Right lobe of liver (tissue), 4 donors: ENCODE measurements at regions not wholly inside any gene's neighbourhood (a gene's known extent, or its start where the extent isn't known, plus 50 kb on each side); places are given as distances from the start of the nearest gene placed in this dataset.

ENCODE experiments used
- POLR2A ChIP-seq: fragments of 450-650 bp; IDR thresholded peaks from one replicate; pipeline ENCODE4 v1.6.1; 2017; ENCODE audit warnings: antibody characterized with exemption, mild to moderate bottlenecking
- TF ChIP-seq, protein P1 (sequence below), 4 donors: fragments of 200-600 bp in 3 of 4; fragments of 450-650 bp in 1 of 4; IDR thresholded peaks; one replicate each; pipeline versions ENCODE4 v1.5.1 to v1.8.0; 2016 to 2022; ENCODE audit warnings: antibody characterized with exemption in 4 of 4, mild to moderate bottlenecking in 2 of 4
- donor health status: DM: no; HTN: no; CAD: no.
- donor health status: DM: no; HTN: no; CAD: no.
- donor health status: DM: no; HTN: yes; CAD: no.

DNA sequence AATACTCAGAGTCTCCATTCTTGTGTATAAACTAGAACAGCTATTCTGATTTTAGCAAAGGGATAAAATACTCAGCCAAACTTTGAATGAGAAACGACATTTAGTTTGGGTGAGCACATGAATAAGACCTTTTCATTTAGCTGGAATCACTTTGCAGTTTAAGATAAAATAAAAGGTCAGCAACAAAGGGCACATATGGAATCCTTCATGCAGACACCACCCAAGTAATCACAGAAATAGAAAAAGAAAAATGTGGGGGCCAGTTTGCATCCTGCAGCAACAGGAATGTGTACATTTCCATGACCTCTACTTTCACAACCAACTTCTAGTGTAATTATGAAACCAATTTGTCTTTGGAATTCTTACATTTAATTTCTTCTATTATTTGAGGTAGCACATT, 1637.4 kb downstream of the PCDH9 start:
- TF ChIP-seq, protein P1, sequence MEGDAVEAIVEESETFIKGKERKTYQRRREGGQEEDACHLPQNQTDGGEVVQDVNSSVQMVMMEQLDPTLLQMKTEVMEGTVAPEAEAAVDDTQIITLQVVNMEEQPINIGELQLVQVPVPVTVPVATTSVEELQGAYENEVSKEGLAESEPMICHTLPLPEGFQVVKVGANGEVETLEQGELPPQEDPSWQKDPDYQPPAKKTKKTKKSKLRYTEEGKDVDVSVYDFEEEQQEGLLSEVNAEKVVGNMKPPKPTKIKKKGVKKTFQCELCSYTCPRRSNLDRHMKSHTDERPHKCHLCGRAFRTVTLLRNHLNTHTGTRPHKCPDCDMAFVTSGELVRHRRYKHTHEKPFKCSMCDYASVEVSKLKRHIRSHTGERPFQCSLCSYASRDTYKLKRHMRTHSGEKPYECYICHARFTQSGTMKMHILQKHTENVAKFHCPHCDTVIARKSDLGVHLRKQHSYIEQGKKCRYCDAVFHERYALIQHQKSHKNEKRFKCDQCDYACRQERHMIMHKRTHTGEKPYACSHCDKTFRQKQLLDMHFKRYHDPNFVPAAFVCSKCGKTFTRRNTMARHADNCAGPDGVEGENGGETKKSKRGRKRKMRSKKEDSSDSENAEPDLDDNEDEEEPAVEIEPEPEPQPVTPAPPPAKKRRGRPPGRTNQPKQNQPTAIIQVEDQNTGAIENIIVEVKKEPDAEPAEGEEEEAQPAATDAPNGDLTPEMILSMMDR (IDR thresholded peaks at IDR 0.05): no peak
- no peak for TF ChIP-seq POLR2A
